HCT116 (cell line): ENCODE measurements at regions not wholly inside any gene's neighbourhood (a gene's known extent, or its start where the extent isn't known, plus 50 kb on each side); places are given as distances from the start of the nearest gene placed in this dataset.

Experiments
- ATAC-seq: fragments of 200-7000 bp; cut with Tn5 transposase; 2 replicates; pipeline ENCODE4 v1.9.1; 2020; ENCODE audit warnings: mild to moderate bottlenecking, moderate library complexity
- BruUV-seq: library from RNA; stranded (reverse); fragments of 400-500 nt; replicated peaks from 2 replicates; lab custom pipeline; 2021; lab: Mats Ljungman, UMichigan
- CTCF ChIA-PET: fragments of 300-600 bp; sonication (Branson Sonifier 250); formaldehyde crosslinking; loops from one replicate; lab custom pipeline; 2021; ENCODE audit warnings: antibody characterized with exemption; lab: Charles Lee
- POLR2A ChIA-PET: fragments of 300-600, 350-600 bp; sonication (Branson Sonifier 250); formaldehyde crosslinking; loops from one replicate; lab custom pipeline; 2021; ENCODE audit warnings: antibody characterized with exemption; lab: Charles Lee
- RAD21 ChIA-PET, 2 experiments: fragments of 300-600 bp; sonication (Branson Sonifier 250); formaldehyde crosslinking; loops; one replicate each; lab custom pipeline; 2023; ENCODE audit warnings: low total read pairs in 2 of 2; ENCODE audit not compliant: uncharacterized antibody in 2 of 2, unreplicated experiment in 2 of 2, low non-redundant PET in 1 of 2; lab: Charles Lee
- DNase-seq: peaks from one replicate; pipeline ENCODE4 v3.0.0-alpha.2; 2010; ENCODE audit warnings: low read depth, low spot score
- H2AFZ ChIP-seq: fragments of 200-600 bp; shearing (Covaris generic), sonication (generic); 2 replicates; pipeline ENCODE4 v1.6.1; 2017; ENCODE audit warnings: low read depth, mixed run types, mixed read lengths, antibody characterized with exemption, low read length; ENCODE audit not compliant: poor library complexity, severe bottlenecking
- H3K27ac ChIP-seq: 2 replicates; pipeline ENCODE4 v1.5.1; 2012; ENCODE audit warnings: low read depth, low read length
- H3K27me3 ChIP-seq: fragments of 200-600 bp; sonication (generic); 2 replicates; pipeline ENCODE4 v1.6.1; 2016; ENCODE audit warnings: mixed run types, low read length, mixed read lengths; ENCODE audit not compliant: insufficient read depth
- H3K36me3 ChIP-seq, 2 experiments: fragments of 200-500 bp in 1 of 2; fragments of 200-600 bp in 1 of 2; sonication (Bioruptor generic) in 1 of 2; sonication (generic) in 1 of 2; 2 replicates each; pipeline versions ENCODE4 v1.5.1 to v1.6.1; 2014 to 2016; ENCODE audit warnings: low read length in 2 of 2, inconsistent platforms in 1 of 2, mixed read lengths in 1 of 2, mixed run types in 1 of 2; ENCODE audit not compliant: insufficient read depth in 2 of 2, control insufficient read depth in 1 of 2
- H3K4me1 ChIP-seq, 2 experiments: fragments of 200-600 bp in 1 of 2; sonication (generic) in 1 of 2; 2 replicates each; pipeline versions ENCODE4 v1.5.1 to v1.6.1; 2012 to 2017; ENCODE audit warnings: low read length in 2 of 2, inconsistent platforms in 1 of 2, mild to moderate bottlenecking in 1 of 2, mixed read lengths in 1 of 2, mixed run types in 1 of 2, moderate library complexity in 1 of 2; ENCODE audit not compliant: insufficient read depth in 2 of 2, control insufficient read depth in 1 of 2
- H3K4me2 ChIP-seq: fragments of 200-600 bp; sonication (generic); 2 replicates; pipeline ENCODE4 v1.6.1; 2017; ENCODE audit warnings: mixed run types, low read length, mixed read lengths
- H3K4me3 ChIP-seq, 2 experiments: fragments of 200-600 bp in 1 of 2; sonication (generic) in 1 of 2; replicated peaks in 1 of 2; 2 replicates each; pipeline ENCODE4 v1.5.1; 2011 to 2016; ENCODE audit warnings: low read length in 2 of 2, control low read depth in 1 of 2, low read depth in 1 of 2, mild to moderate bottlenecking in 1 of 2, mixed read lengths in 1 of 2, mixed run types in 1 of 2
- H3K79me2 ChIP-seq: fragments of 200-600 bp; sonication (generic); 2 replicates; pipeline ENCODE4 v1.6.1; 2017; ENCODE audit warnings: mild to moderate bottlenecking, mixed run types, low read length, moderate library complexity, mixed read lengths; ENCODE audit not compliant: insufficient read depth
- H3K9ac ChIP-seq: fragments of 200-600 bp; sonication (generic); 2 replicates; pipeline ENCODE4 v1.6.1; 2016; ENCODE audit warnings: low read length, mixed read lengths
- H3K9me2 ChIP-seq: fragments of 200-600 bp; sonication (generic), shearing (Covaris generic); 2 replicates; pipeline ENCODE4 v1.6.1; 2017; ENCODE audit warnings: mixed run types, mild to moderate bottlenecking, moderate library complexity; ENCODE audit not compliant: insufficient read depth
- H3K9me3 ChIP-seq, 2 experiments: fragments of 200-500 bp in 1 of 2; fragments of 200-600 bp in 1 of 2; sonication (Bioruptor generic) in 1 of 2; sonication (generic) in 1 of 2; 2 replicates each; pipeline ENCODE4 v1.6.1; 2014 to 2017; ENCODE audit warnings: low read length in 2 of 2, mixed read lengths in 2 of 2, inconsistent platforms in 1 of 2, low read depth in 1 of 2, mild to moderate bottlenecking in 1 of 2, mixed run types in 1 of 2, moderate library complexity in 1 of 2; ENCODE audit not compliant: control insufficient read depth in 1 of 2, insufficient read depth in 1 of 2
- H4K20me1 ChIP-seq: fragments of 200-600 bp; sonication (generic), shearing (Covaris generic); 2 replicates; pipeline ENCODE4 v1.6.1; 2017; ENCODE audit warnings: mixed run types, mild to moderate bottlenecking, moderate library complexity; ENCODE audit not compliant: insufficient read depth
- CTCF ChIP-seq, 3 experiments: fragments of 200-600 bp in 1 of 3; sonication (generic) in 1 of 3; IDR thresholded peaks in 2 of 3; conservative IDR thresholded peaks in 1 of 3; 2 replicates each; pipeline ENCODE4 v1.5.1; 2012 to 2017; ENCODE audit warnings: low read depth in 2 of 3, low read length in 2 of 3, antibody characterized with exemption in 1 of 3, borderline replicate concordance in 1 of 3, control low read depth in 1 of 3, mild to moderate bottlenecking in 1 of 3, mixed read lengths in 1 of 3, mixed run types in 1 of 3, moderate library complexity in 1 of 3; ENCODE audit not compliant: insufficient read depth in 1 of 3
- RAD21 ChIP-seq: IDR thresholded peaks from 2 replicates; pipeline ENCODE4 v1.6.1; 2012; ENCODE audit warnings: low read depth, mild to moderate bottlenecking
- TCF7L2 ChIP-seq: IDR thresholded peaks from 2 replicates; pipeline ENCODE4 v1.7.0; 2011; ENCODE audit warnings: borderline replicate concordance, inconsistent platforms; ENCODE audit not compliant: insufficient read depth, insufficient read length; ENCODE audit errors: extremely low read depth
- ZNF274 ChIP-seq: fragments of 200-500 bp; sonication (Bioruptor generic); IDR thresholded peaks from 2 replicates; pipeline ENCODE4 v1.6.1; 2014; ENCODE audit warnings: mild to moderate bottlenecking, low read depth, low read length, inconsistent platforms
- intact Hi-C: fragments of 100-400 bp; cut with micrococcal nuclease; formaldehyde crosslinking; loops from 2 replicates; pipeline ENCODE4 v1.10.0; 2022

- RAD21 ChIA-PET, result no interaction called here
- H3K4me3 ChIP-seq, result no peak overlapping the region
- H3K4me1 ChIP-seq, result no peaks in the 10 kb centered on the region
- no peaks in the 10 kb centered on the region for H4K20me1 ChIP-seq
- ATAC-seq (no peak), DNase-seq (no peak)
- no peak overlapping the region for H3K9ac ChIP-seq
- POLR2A ChIA-PET, result no interaction called here
- no peak overlapping the region for H2AFZ ChIP-seq
- no peak overlapping the region for H3K27ac ChIP-seq
- H3K36me3 ChIP-seq, result no peaks in the 10 kb centered on the region
- TF ChIP-seq ZNF274, result no peak
- CTCF ChIA-PET, result interaction anchor here (1.0 to 2.9 kb wide), 4 partner anchors 25 to 276 kb away, joined by 3 to 44 read pairs (median 6); partner anchors contain the start of gene SCN3A
- H3K79me2 ChIP-seq, result no peaks in the 10 kb centered on the region
- H3K9me2 ChIP-seq, result no peaks in the 10 kb centered on the region
- no peak overlapping the region for H3K4me2 ChIP-seq
- intact Hi-C loops, result loop anchor here (2.0 to 10.0 kb wide), 4 partner anchors 187 to 857 kb away; partner anchors contain the start of gene SCN3A
- BruUV-seq, result no TSS peak
- H3K9me3 ChIP-seq, result no peaks in the 10 kb centered on the region
- peaks cover 11% of the 10 kb centered on the region; the same call in 1 of the 2 replicates for H3K27me3 ChIP-seq
Measured at GRCh38 chr2:165017966-165018596, 62.8 kb upstream of the SLC38A11 start.

- intact Hi-C loops, result loop anchor here (2.0 to 10.0 kb wide), 4 partner anchors 188 to 858 kb away; partner anchors contain the start of gene SCN3A
- peak overlapping the region; percentile 24 for H2AFZ ChIP-seq
- DNase-seq (peak; percentile 22), ATAC-seq (peak; percentile 90)
- no peak overlapping the region for H3K27ac ChIP-seq
- no peaks in the 10 kb centered on the region for H3K9me3 ChIP-seq
- ChIA-PET CTCF (interaction anchor here (0.8 to 2.9 kb wide), 13 partner anchors 11 to 858 kb away, joined by 3 to 44 read pairs (median 5); partner anchors contain the start of genes SCN2A and SCN3A), POLR2A (no interaction called here), RAD21 (no interaction called here)
- H3K36me3 ChIP-seq, result no peaks in the 10 kb centered on the region
- TF ChIP-seq TCF7L2, result no peak
- TF ChIP-seq RAD21, result peak; percentile 50
- TF ChIP-seq CTCF (IDR thresholded peaks at IDR 0.05 in 2 of 3, conservative IDR thresholded peaks at IDR 0.05 in 1 of 3; ENCODE audit: borderline replicate concordance in 1 of 3, insufficient read depth in 1 of 3, low read depth in 2 of 3, low read length in 2 of 3), result peak; percentile 36 to 68 (median 54); a peak in 5 of 6 replicates
- no peak overlapping the region for H3K9ac ChIP-seq
- BruUV-seq, result no TSS peak
- H3K9me2 ChIP-seq, result no peaks in the 10 kb centered on the region
- no peaks in the 10 kb centered on the region for H4K20me1 ChIP-seq
- no peaks in the 10 kb centered on the region for H3K79me2 ChIP-seq
- H3K4me2 ChIP-seq, result no peak overlapping the region
- H3K4me3 ChIP-seq, result no peak overlapping the region
- no peaks in the 10 kb centered on the region for H3K4me1 ChIP-seq
- peaks cover 11% of the 10 kb centered on the region; the same call in 1 of the 2 replicates for H3K27me3 ChIP-seq
Measured at GRCh38 chr2:165016772-165017411, 61.6 kb upstream of the SLC38A11 start.
